ENCODE measurements at regions not wholly inside any gene's neighbourhood (a gene's known extent, or its start where the extent isn't known, plus 50 kb on each side); places are given as distances from the start of the nearest gene placed in this dataset.
"Not testable (repeated sequence)": the region's sequence is repeated elsewhere in the genome, so short reads cannot be mapped to it uniquely, and the experiment has no call there.

DNA sequence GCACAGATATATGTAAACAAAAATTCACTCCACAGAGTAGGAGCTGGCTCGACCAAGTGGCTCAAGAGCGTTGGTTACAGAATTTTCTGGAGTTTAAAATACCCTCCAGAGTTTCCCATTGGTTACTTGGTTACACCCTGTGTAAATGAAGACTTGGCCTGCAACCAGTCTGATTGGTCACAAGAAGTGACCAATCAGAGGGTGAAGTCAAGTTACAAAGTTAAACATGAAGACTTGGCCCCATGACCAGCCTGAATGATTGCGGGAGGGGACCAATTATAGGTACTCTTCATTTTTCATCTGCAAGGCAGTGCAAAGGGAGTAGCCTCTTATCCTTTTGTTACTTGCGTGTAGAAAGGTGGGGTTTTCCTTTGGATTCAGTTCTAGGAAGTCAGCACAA is 121.3 kb upstream of the SALL1 start:
- no peak for DNase-seq

DNA sequence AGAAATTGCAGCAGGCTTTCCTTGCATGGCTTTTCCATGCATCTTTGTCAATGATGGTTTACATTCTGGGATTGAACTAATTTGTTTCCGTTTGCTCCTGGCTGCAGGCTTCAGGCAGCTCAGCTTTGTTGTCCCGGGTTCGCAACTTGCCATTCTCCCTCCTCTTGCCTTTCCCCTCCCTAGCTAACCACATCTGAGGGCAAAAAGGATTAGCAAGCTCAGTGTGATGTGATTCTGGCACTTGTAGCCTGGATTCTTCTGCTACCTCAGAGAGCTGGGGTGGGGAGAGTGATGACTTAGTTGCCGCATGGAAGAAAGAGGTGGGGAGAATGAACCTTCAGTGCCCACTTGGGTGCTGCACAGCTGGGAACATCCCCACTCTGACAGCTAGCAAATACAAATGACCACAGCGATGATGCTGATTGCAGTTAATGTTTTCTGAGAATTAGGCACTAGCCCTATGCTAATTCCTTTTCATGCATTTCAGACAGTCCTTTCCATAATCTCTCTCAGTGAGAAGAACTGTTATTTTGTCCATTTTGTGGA is 120.2 kb upstream of the SALL1 start:
- DNase-seq: no peak

DNA sequence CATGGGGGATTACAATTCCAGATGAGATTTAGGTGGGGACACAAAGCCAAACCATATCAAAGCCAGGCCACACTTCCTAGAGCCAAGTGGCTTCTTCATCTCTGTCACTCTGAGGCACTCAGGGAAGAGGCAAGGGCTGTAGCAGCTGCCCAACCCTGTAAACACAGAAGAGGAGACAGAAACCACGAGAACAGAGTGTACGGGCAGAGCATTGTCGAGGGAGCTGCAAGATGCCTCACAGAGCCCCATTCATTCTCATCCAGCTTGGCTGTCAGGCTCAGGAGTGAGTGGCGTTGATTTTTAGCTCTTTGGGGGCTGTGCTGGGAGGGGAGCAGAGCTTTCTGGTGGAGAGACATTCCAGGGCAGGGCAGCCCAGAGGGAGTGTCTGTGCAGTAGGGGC is 117.2 kb upstream of the SALL1 start:
- peak; percentile 4 for DNase-seq

DNA sequence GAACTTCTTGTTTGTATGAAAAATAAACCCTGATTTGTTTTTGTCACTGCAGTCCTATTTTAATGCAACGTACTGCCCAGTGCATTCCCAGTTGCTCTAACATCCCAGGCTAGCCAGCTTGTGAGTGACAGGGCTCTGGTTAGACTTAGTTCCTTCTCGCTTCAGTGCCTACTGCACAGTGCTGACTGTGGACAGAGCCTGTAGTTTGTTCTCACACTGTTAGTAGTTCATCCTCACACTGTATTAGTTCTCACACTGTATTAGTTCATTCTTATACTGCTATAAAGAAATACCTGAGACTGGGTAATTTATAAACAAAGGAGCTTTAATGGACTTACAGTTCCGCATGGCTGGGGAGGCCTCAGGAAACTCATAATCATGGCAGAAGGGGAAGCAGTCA is 116.6 kb upstream of the SALL1 start:
- no peak for DNase-seq

DNA sequence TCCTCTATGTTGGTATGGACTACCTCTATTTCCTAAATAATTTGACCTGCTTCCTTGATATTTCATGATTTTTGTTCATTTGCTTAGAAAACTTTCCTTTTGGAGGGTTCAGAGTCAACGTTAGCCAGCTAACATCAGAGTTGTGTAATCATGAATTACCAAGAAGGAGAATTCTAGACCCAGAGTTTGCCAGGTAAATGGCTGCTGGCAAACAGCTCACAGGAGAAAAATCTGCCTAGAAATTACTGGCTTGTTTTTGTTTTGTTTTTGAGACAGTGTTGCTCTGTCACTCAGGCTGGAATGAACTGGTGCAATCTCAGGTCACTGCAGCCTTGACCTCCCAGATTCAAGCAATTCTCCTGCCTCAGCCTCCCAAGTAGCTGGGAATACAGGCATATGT is 111.4 kb upstream of the SALL1 start:
- DNase-seq: no peak

DNA sequence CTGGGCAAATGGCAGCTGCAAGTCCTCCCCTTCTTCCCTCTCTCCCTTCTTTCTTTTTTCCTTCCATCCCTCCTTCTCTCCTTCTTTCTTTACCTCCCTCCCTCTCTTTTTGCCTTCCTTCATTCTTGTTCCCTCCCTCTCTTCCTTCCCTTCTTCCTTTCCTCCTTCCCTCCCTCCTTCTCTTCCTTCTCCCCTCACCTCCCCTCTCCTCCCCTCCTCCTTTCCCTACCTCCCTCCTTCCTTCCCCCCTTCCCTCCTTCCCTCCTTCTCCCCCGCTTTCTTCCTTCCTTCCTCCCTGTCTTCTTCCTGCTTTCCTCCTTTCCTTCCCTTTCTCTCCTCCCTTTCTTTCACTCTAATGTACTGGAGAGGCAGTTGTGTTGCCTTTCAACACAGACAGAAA is 110.8 kb upstream of the SALL1 start:
- no peak for DNase-seq

DNA sequence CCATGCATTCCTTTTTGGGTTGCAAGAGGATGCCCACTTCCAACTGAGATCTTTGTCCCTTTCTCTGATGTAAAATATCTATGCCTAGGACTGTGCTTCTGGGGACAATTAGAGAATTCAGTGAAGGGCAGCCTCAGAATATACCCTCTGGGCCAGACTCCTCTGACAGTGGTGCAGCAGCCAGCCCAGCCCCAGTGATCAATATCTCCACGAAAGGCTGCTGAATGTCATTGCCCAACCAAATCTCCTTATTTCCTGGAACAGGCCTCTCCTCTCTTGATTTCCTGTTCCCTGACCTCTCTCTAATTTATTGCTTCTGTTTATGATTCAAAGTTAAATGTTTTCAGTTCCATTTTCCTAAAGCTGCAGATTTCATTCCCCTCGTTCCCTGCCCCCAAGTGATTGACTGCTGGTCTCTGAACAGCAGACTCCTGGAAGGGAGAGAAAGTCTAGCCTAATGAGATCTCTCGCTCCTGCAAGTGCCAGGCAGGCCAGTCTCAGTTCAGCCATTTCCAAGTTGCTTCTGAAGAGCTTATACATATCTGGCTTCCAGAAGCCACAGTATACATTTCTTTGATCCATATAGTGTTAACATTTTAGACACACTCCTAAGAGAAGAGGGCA is 104.4 kb upstream of the SALL1 start:
- no peak for DNase-seq

DNA sequence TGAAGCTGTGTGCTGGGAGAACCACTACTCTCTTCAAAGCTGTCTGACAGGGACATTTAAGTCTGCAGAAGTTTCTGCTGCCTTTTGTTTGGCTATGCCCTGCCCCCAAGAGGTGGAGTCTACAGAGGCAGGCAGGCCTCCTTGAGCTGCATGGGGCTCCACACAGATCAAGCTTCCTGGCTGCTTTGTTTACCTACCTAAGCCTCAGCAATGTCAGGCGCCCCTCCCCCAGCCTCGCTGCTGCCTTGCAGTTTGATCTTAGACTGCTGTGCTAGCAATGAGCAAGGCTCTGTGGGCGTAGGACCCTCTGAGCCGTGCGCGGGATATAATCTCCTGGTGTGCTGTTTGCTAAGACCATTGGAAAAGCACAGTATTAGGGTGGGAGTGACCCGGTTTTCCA is 103.3 kb upstream of the SALL1 start:
- not testable (repeated sequence) for DNase-seq

DNA sequence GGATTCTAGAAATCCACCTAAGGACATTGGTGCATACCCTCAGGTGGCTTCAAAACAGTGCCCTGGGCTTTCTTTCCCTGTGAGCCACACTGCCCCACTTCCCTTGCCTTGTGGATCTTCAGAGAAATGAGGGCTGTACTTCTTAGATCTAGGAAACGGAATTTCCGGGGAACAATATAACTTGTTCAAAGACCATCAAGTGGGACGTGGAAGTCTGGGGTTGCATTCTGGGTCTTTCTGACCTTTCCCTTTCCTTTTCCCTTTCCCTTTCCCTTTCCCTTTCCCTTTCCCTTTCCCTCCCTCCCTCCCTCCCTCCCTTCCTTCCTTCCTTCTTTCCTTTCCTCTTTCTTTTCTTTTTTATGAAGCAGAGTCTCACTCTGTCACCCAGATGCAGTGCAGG is 97.1 kb upstream of the SALL1 start:
- DNase-seq: no peak

DNA sequence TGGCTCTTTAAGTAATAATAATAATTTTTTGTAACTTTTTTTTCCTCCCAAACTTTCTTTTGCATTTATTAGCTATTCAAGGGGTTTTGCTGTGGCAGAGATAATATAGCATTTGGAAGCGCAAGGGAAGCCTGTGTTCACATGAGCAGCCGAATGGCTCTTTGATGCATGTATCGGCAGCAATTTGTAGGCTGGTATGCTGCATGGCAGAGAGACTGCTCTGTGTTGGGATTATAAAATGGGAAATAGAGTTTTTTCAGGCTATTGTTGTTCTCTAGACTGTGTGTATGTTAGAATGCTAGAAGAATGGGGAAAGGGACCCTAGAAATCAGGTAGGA is 94.6 kb upstream of the SALL1 start:
- DNase-seq: no peak

DNA sequence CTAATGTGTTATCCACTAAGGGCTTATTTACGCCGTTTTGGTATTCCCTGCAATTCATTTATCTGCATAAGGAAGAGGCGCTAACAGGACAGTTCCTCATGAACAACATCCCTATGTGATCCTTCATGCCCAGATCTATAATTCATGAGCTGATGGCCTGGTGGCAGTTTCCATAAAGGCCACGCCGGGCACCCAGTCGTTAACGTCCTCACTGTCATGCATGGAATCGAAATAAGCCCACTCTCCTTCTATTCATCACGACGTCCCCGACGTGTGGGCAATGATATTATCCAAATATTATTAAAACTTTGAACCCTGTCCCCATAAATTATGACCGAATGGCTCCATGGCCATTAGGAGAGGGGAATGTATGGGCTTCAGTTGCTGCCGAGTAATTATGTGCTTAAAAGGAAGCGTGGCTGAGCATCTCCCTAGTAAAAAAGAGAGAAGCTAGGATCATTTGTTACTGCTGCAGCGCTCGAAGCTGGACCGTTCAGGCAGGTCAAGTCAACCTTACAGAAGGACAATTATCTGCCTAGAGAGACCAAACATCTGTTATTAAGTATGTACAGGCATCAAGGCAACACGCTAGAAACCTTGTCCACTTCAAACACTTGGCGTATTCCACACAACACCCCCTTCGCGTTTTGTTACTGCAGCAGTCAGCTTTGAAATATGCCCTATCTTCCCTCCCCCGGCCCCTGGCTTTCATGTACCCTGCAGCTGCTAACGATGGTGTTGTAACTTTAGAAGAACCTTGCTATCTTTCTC is 94.0 kb upstream of the SALL1 start:
- DNase-seq: peak; percentile 6

DNA sequence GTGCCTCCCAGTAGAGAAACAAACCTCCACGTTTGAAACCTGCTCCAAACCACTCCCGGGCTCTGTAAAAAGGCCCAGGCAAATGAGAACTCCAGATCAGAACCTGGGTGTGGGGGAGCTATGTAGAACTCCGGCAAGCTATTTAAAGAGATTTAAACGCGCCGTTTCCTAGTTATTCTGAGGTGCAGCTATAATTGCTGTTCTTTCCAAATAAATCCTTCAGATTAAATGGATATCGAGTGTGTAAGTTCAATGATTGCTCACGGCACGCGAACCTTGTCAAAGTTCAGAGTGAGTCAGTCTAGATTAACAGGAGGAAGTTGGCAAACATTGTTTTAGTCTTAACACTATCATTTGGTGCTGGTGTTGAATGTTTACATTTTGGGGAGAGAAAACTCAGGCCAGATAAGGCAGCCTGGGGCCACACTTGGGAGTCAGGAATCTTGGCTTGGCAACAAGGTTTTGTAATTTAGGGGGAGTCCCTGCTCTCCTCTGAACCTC is 92.9 kb upstream of the SALL1 start:
- DNase-seq: no peak

DNA sequence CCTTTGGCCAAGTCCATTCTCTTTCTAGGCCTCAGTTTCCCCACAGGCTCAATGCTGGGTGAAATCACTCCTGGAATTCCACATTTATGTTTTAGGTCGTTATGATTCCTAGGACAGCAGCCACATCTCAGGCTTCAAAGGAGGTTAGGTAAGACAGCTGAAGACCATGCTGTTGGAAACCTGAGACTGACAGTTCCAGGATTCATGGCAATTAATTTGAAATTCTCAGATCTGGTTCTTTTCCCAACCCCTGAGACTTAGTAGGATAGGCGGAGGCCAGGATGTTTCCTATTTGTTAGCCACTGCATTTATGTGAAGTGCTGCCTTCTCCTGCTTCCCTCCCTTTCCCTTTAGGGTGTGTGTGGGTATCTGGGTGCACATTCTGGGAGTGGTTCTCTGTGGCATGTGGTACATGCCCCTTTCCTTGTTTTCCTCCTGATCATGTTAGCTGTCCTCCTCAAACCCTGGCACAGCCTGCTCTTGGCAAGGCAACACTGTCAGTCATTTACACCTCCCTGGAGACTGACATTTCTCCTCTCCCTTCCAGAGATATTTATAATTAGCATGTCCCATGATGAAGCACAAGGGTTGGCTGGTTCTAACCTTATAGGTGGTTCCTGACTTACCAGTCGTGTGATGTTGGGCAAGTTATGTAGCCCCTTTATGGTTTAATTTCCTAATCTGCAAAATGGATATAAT is 91.4 kb upstream of the SALL1 start:
- DNase-seq: no peak

DNA sequence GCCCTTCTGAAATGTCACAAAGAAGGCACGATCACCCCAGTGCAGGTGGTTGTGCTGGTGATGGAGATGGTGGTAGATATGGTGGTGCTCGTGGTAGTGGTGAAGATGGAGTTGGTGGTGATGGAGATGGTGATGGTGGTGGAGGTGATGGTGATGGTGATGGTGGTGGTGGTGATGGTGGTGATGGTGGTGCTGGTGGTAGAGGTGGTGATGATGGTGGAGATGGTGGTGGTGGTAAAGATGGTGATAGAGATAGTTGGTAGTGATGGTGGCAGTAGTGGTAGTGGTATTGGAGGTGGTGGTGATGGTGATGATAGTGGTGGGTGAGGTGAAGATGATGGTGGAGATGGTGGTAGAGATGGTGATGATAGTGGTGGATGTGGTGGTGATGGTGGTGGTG is 88.1 kb upstream of the SALL1 start:
- no peak for DNase-seq

DNA sequence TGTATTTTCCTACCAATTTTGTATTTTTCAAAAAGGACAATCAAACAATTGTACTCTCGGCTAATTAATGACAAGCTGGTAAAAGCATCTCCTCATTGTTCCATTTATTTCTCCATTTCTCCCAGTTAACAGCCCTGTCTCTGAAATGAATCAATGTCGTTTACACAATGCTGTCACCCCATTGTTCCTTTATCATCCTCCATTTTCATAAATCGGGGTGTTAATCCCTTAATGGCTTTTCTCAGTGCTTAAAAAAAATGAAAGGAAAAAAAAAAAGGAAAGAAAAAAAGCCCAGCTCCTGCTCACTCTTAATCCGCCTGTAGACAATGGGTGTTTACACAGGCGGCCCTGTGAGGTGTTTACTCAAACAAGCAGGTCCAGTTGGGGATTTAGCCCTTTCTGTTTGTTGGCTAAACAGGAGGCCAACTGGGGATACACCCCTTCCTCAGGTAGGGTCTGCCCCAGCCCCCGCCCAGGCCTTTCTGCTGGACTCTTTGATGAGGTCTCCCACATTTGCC is 86.8 kb upstream of the SALL1 start:
- DNase-seq: peak; percentile 28

DNA sequence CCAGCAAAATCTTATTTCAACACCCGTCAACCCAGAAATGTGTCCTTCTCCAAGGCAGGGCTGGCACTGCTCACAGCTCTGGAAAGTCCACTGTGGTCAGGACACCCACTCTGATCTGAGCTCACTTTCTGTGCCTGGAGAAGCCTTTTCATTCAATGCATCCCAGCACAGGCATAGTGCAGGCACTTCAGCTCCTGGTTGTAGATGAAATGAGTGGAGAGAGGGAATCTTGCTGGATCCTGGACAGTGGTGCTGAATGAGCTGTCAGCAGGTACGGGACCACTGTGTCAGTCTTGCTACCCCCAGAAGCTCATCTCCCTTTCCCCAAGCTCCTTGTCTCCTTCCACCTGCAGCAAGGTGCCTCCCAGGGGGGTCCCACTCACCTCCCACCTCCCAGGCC is 86.1 kb upstream of the SALL1 start:
- DNase-seq: no peak

DNA sequence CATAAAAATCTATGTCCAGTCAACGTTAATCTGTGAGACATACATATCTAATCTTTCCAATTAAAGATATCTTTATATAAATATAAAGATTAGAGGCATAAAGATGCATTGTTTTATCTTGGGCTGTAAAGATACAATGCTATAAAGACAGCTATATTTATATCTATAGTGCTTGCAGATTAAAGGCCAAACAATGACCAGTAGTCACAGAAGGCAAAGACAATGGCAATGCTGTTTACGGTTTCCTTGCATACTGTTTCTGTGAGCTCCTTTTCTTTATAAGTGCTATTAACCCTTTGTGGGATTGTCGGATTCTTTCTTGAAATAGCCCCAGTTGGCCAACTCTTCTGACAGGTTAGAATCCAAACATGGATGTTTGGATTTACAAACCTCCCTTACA is 85.5 kb upstream of the SALL1 start:
- DNase-seq: no peak

DNA sequence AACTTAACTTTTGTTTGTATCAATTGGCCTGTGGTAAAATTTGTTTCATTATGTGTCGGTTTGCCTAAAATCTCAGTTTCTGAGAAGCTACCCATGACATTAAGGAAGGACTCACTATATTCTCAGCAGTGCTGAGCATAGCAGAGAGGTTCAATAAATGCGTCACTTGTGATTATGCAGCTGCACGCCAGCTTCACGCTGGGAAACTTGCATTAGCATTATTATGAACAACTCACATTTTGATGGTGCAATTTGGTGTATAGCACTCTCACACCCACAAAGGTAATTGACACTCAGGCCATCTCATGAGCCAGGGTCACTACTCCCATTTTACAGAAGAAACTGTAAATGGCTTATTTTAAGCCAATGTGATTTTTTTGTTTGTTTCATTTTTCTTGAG is 80.6 kb upstream of the SALL1 start:
- DNase-seq: no peak

DNA sequence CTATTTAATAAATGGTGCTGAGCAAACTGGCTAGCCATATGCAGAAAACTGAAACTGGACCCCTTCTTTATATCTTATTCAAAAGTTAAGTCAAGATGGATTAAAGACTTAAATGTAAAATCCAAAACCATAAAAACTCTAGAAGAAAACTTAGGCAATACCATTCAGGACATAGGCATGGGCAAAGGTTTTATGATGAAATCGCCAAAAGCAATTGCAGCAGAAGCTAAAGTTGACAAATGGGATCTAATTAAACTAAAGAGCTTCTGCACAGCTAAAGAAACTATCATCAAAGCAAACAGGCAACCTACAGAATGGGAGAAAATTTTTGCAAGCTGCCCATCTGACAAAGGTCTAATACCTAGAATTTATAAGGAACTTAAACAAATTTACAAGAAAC is 79.0 kb upstream of the SALL1 start:
- DNase-seq: not testable (repeated sequence)

DNA sequence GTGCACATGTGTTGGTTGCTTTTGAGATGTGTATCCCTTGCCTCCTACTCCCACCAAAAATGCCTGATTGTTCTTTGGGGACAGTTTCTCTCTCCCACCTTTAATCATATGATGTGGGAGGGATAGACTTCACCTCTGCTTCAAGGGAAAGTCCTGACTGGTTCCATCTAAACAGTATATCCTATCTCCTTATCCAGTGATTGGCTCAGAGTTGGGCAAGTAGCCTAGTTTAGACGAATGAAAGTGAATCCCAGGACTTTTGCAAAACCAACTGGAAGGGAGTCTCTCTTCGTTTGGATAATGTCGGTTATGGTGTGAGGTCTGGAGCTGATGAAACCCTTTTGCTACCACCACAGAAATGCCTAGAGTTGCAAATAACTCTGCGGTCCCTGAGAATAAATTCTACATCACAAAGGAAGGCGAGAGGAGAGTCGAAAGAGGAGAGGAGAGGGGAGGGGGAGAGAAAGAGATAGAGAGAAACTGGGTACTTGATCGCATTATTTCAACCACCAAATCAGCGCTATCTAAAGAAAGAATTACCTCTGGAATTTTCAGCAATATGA is 77.1 kb upstream of the SALL1 start:
- DNase-seq: no peak

DNA sequence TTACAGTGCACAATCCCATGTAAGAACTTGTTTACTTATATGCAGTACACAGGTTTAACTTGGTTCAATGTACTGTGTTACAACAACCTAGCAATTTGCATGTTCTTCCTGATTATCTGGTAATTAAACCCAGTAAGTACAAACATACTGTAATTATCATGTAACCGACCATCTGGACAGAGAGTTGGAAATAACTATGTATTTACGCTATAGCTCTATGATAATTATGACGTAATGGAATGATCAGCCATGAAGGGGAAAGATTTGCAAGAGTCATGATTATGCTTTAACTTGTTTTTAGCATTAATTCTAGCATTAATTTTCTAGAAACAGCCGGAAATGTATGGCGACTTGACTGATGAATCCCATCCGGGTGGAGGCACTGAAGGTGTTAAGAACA is 74.8 kb upstream of the SALL1 start:
- DNase-seq: no peak

DNA sequence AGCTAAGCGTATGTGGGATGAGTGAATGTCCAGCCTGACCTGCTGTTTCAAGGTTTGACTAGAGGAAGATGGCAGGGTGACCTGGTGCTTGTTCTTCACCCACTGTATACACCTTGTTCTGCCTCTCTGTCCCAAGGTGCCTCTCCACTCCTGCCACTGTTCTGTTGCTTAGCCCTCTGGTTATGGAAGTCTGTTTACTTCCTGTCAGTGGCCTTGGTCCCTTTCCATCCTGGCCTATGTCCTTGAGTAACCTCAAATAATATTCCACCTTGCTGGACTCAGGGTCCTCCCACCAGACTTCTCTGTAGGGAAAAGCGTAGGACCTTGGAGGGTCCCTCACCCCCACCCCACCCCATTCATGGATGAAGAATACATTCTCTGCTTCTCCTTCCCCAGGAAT is 73.2 kb upstream of the SALL1 start:
- DNase-seq: no peak

DNA sequence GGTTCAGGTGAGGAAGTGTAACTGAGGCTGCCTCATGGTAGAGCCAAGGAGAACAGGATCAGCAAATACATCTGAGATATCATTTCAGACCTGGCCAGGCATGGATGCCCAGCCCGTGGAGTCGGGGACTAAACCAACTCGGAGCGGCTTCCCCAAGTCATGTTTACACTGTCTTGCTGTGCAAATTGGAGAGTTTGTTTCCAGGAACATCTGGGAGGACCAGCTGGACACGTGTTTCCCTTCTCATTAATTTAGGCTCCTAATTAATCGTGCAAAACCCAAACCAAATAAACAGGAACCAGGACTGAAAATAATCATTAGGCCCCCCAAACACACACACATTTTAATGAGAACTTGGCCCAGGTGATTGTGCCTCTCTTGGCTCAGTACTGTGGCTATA is 70.9 kb upstream of the SALL1 start:
- no peak for DNase-seq

All from eye (tissue), 1 donor.